Neuronal stem cell (in vitro differentiated cells): ENCODE measurements at regions not wholly inside any gene's neighbourhood (a gene's known extent, or its start where the extent isn't known, plus 50 kb on each side); places are given as distances from the start of the nearest gene placed in this dataset.

Source experiments
- DNase-seq: peaks from one replicate; pipeline ENCODE4 v3.0.0-alpha.2; 2013; ENCODE audit warnings: low spot score
- H2AFZ ChIP-seq: one replicate; pipeline ENCODE4 v1.6.1; 2013; ENCODE audit warnings: mild to moderate bottlenecking, low read length, inconsistent platforms
- H2AK5ac ChIP-seq: 2 replicates; pipeline ENCODE4 v1.6.1; 2013; ENCODE audit warnings: low read depth, mild to moderate bottlenecking, inconsistent platforms, low read length, moderate library complexity, mixed read lengths
- H2BK120ac ChIP-seq: 2 replicates; pipeline ENCODE4 v1.6.1; 2013; ENCODE audit warnings: low read depth, mild to moderate bottlenecking, inconsistent platforms, low read length, moderate library complexity, mixed read lengths
- H2BK12ac ChIP-seq: one replicate; pipeline ENCODE4 v1.6.1; 2013; ENCODE audit warnings: low read length, inconsistent platforms
- H2BK15ac ChIP-seq: 2 replicates; pipeline ENCODE4 v1.6.1; 2013; ENCODE audit warnings: mild to moderate bottlenecking, low read length, inconsistent platforms, mixed read lengths
- H2BK5ac ChIP-seq: one replicate; pipeline ENCODE4 v1.6.1; 2013; ENCODE audit warnings: inconsistent platforms, mild to moderate bottlenecking, low read length, moderate library complexity
- H3K14ac ChIP-seq: one replicate; pipeline ENCODE4 v1.6.1; 2013; ENCODE audit warnings: low read length, inconsistent platforms
- H3K18ac ChIP-seq: 2 replicates; pipeline ENCODE4 v1.6.1; 2013; ENCODE audit warnings: low read length, inconsistent platforms
- H3K23ac ChIP-seq: 2 replicates; pipeline ENCODE4 v1.6.1; 2013; ENCODE audit warnings: low read depth, mild to moderate bottlenecking, mixed read lengths, low read length, inconsistent platforms; ENCODE audit not compliant: poor library complexity
- H3K27ac ChIP-seq: replicated peaks from 3 replicates; pipeline ENCODE4 v1.5.1; 2013; ENCODE audit warnings: low read length, inconsistent platforms
- H3K27me3 ChIP-seq, 3 experiments: 2 replicates each; pipeline ENCODE4 v1.6.1; 2013; ENCODE audit warnings: low read length in 3 of 3, mild to moderate bottlenecking in 2 of 3, inconsistent platforms in 1 of 3, low read depth in 1 of 3, mixed read lengths in 1 of 3, moderate library complexity in 1 of 3; ENCODE audit not compliant: control insufficient read depth in 3 of 3, insufficient read depth in 3 of 3
- H3K36me3 ChIP-seq, 2 donors: replicated peaks in 1 of 2; 2 replicates each; pipeline ENCODE4 v1.6.1; 2013; ENCODE audit warnings: low read length in 2 of 2; ENCODE audit not compliant: control insufficient read depth in 2 of 2, insufficient read depth in 2 of 2
- H3K4ac ChIP-seq: 2 replicates; pipeline ENCODE4 v1.6.1; 2013; ENCODE audit warnings: inconsistent platforms, mild to moderate bottlenecking, low read length, moderate library complexity
- H3K4me1 ChIP-seq, 2 donors: 1 replicate in 1 of 2; 2 replicates in 1 of 2; pipeline ENCODE4 v1.6.1; 2013; ENCODE audit warnings: low read length in 2 of 2, low read depth in 1 of 2; ENCODE audit not compliant: control insufficient read depth in 2 of 2, insufficient read depth in 1 of 2
- H3K4me2 ChIP-seq: one replicate; pipeline ENCODE4 v1.6.1; 2013; ENCODE audit warnings: mild to moderate bottlenecking, low read length, inconsistent platforms; ENCODE audit not compliant: insufficient read depth, poor library complexity, severe bottlenecking
- H3K4me3 ChIP-seq, 2 donors: 2 replicates each; pipeline ENCODE4 v1.5.1; 2013; ENCODE audit warnings: low read length in 2 of 2, mild to moderate bottlenecking in 2 of 2, inconsistent platforms in 1 of 2, moderate library complexity in 1 of 2
- H3K79me1 ChIP-seq: one replicate; pipeline ENCODE4 v1.6.1; 2013; ENCODE audit warnings: low read depth, mild to moderate bottlenecking, inconsistent platforms, low read length, moderate library complexity
- H3K9ac ChIP-seq: one replicate; pipeline ENCODE4 v1.6.1; 2013; ENCODE audit warnings: mild to moderate bottlenecking, low read depth, low read length, inconsistent platforms; ENCODE audit not compliant: poor library complexity
- H3K9me3 ChIP-seq, 2 donors: replicated peaks in 1 of 2; 2 replicates each; pipeline versions ENCODE3 to v1.6.1; 2013; ENCODE audit warnings: low read length in 2 of 2, mild to moderate bottlenecking in 2 of 2, inconsistent platforms in 1 of 2, low read depth in 1 of 2, mixed read lengths in 1 of 2, moderate library complexity in 1 of 2; ENCODE audit not compliant: control insufficient read depth in 2 of 2, insufficient read depth in 1 of 2
- H4K8ac ChIP-seq: one replicate; pipeline ENCODE4 v1.6.1; 2013; ENCODE audit warnings: low read depth, mild to moderate bottlenecking, inconsistent platforms, low read length, moderate library complexity
- H4K91ac ChIP-seq: one replicate; pipeline ENCODE4 v1.6.1; 2013; ENCODE audit warnings: low read length, low read depth, mild to moderate bottlenecking, inconsistent platforms; ENCODE audit not compliant: poor library complexity
- WGBS, 2 donors: extraction: QIAGEN DNeasy Blood & Tissue Kit; methylation state at CpG; one replicate each; pipeline ENCODE4 v1.1.7; 2013; ENCODE audit warnings: missing lambda C conversion rate in 2 of 2, mixed read lengths in 1 of 2; ENCODE audit not compliant: insufficient read length in 2 of 2, insufficient replicate concordance in 1 of 2; ENCODE audit errors: extremely low coverage in 2 of 2; 5-methylcytosine and 5-hydroxymethylcytosine counted together

- Histone ChIP-seq H3K14ac (no peak overlapping the region), H2AFZ (no peak overlapping the region), H3K9me3 (peaks cover 0 to 2% of the 10 kb centered on the region in 2 donors), H2BK12ac (no peak overlapping the region), H3K9ac (no peak overlapping the region), H3K4me2 (no peak overlapping the region), H3K27ac (no peak overlapping the region), H3K4me3 (no peak overlapping the region), H2BK15ac (no peak overlapping the region), H3K18ac (no peak overlapping the region), H2AK5ac (no peak overlapping the region), H2BK5ac (no peak overlapping the region), H2BK120ac (no peak overlapping the region), H3K4ac (no peak overlapping the region), H3K79me1 (no peaks in the 10 kb centered on the region), H4K8ac (no peak overlapping the region), H3K4me1 (no peaks in the 10 kb centered on the region), H3K27me3 (no peaks in the 10 kb centered on the region), H3K23ac (no peak overlapping the region), H3K36me3 (no peaks in the 10 kb centered on the region), H4K91ac (no peak overlapping the region)
- WGBS, 2 donors = no CpG with 5 or more reads among the region's 5 CpGs
- no peak for DNase-seq
Observed at GRCh38 chr1:224809137-224809536, 120.3 kb upstream of the DNAH14 start.

- Histone ChIP-seq H3K14ac (no peak overlapping the region), H3K4me3 (no peak overlapping the region), H2BK5ac (no peak overlapping the region), H3K18ac (no peak overlapping the region), H2AK5ac (no peak overlapping the region), H2BK15ac (no peak overlapping the region), H3K9me3 (peaks cover 0 to 2% of the 10 kb centered on the region in 2 donors), H2AFZ (no peak overlapping the region), H3K23ac (no peak overlapping the region), H3K4me1 (no peaks in the 10 kb centered on the region), H4K91ac (no peak overlapping the region), H3K4ac (no peak overlapping the region), H2BK120ac (no peak overlapping the region), H3K4me2 (no peak overlapping the region), H3K36me3 (no peaks in the 10 kb centered on the region), H2BK12ac (no peak overlapping the region), H3K27ac (no peak overlapping the region), H3K79me1 (no peaks in the 10 kb centered on the region), H3K9ac (no peak overlapping the region), H3K27me3 (no peaks in the 10 kb centered on the region), H4K8ac (no peak overlapping the region)
- no CpG with 5 or more reads among the region's 4 CpGs for WGBS, 2 donors
- no peak for DNase-seq
Observed at GRCh38 chr1:224809613-224810012, 119.9 kb upstream of the DNAH14 start.

- Histone ChIP-seq H3K27ac (no peak overlapping the region), H3K14ac (no peak overlapping the region), H3K9ac (no peak overlapping the region), H2AFZ (no peak overlapping the region), H3K79me1 (no peaks in the 10 kb centered on the region), H2BK120ac (no peak overlapping the region), H4K8ac (no peak overlapping the region), H3K4ac (no peak overlapping the region), H2BK12ac (no peak overlapping the region), H3K36me3 (no peaks in the 10 kb centered on the region), H2BK15ac (no peak overlapping the region), H3K4me2 (no peak overlapping the region), H3K23ac (no peak overlapping the region), H3K9me3 (peaks cover 0 to 2% of the 10 kb centered on the region in 2 donors), H4K91ac (no peak overlapping the region), H3K27me3 (no peaks in the 10 kb centered on the region), H3K18ac (no peak overlapping the region), H2AK5ac (no peak overlapping the region), H2BK5ac (no peak overlapping the region), H3K4me3 (no peak overlapping the region), H3K4me1 (no peaks in the 10 kb centered on the region)
- WGBS, 2 donors = no CpG with 5 or more reads among the region's 7 CpGs
- DNase-seq = no peak
Observed at GRCh38 chr1:224811564-224811963, 117.9 kb upstream of the DNAH14 start.

GRCh38 chr1:224815647-224816046 lies 113.8 kb upstream of the DNAH14 start:
- Histone ChIP-seq H4K91ac (no peak overlapping the region), H3K14ac (no peak overlapping the region), H3K4me3 (no peak overlapping the region), H3K4ac (no peak overlapping the region), H3K27me3 (no peaks in the 10 kb centered on the region), H3K79me1 (no peaks in the 10 kb centered on the region), H2BK5ac (no peak overlapping the region), H3K9ac (no peak overlapping the region), H2BK15ac (no peak overlapping the region), H3K36me3 (no peaks in the 10 kb centered on the region), H3K23ac (no peak overlapping the region), H3K4me1 (no peaks in the 10 kb centered on the region), H2AFZ (no peak overlapping the region), H3K27ac (no peak overlapping the region), H4K8ac (no peak overlapping the region), H2BK12ac (no peak overlapping the region), H3K4me2 (no peak overlapping the region), H3K9me3 (no peaks in the 10 kb centered on the region), H2AK5ac (no peak overlapping the region), H2BK120ac (no peak overlapping the region), H3K18ac (no peak overlapping the region)
- DNase-seq = no peak
- WGBS, 2 donors = no CpG with 5 or more reads among the region's 2 CpGs
